Kidney glomerular epithelial cell (primary cell): ENCODE measurements at regions not wholly inside any gene's neighbourhood (a gene's known extent, or its start where the extent isn't known, plus 50 kb on each side); places are given as distances from the start of the nearest gene placed in this dataset.
"Not testable (repeated sequence)": the region's sequence is repeated elsewhere in the genome, so short reads cannot be mapped to it uniquely, and the experiment has no call there.

Experiments
- DNase-seq: peaks from one replicate; lab custom pipeline; 2025; lab: John Stamatoyannopoulos, UW

DNA sequence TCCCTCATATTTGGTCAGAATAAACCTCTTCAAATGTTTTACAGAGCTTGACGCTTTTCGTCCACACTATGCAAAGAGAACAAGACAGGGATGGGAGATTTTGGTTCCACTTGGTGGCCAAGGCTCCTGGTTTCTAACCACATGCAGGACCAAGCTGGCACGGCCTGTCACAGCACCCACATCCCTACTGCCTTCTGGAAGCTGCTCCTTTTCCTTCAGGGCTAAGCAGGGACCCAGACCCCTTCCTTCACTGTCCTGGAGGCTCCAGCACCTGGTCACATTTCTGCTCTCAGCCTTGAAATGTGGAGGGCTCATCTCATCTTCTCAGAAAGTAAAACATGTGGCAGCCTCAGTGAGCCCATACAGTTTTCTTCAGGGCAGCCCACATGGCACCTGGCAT, 50.4 kb upstream of the ARHGEF7 start:
- DNase-seq, result no peak

- no peak for DNase-seq
These were observed 52.1 kb upstream of the ARHGEF7 start for GRCh38 chr13:111062966-111063365.

DNA sequence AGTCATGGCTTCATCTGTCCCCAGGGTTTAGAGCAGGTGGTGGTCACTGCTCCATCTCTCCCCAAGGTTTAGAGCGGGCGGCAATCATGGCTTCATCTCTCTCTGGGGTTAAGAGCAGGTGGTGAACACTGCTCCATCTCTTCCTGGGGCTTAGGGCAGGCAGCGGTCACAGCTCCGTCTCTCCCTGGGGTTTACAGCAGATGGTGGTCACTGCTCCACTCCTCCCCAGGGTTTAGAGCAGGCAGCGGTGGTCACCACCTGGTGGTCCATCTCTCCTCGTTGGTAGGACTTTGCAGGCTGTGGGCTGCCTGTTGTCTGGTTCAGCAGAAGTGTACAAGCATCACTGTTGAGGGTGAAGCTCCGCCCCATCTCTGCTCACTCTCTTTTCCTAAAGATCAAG, 52.8 kb upstream of the ARHGEF7 start:
- no peak for DNase-seq

GRCh38 chr13:111061358-111062045, 53.6 kb upstream of the ARHGEF7 start:
- DNase-seq, result no peak

GRCh38 chr13:111060237-111060919, 54.7 kb upstream of the ARHGEF7 start:
- no peak for DNase-seq

GRCh38 chr13:111058796-111059506, 56.2 kb upstream of the ARHGEF7 start:
- DNase-seq, result no peak

GRCh38 chr13:111058339-111058738, 56.8 kb upstream of the ARHGEF7 start:
- DNase-seq, result not testable (repeated sequence)

- not testable (repeated sequence) for DNase-seq
These were observed 63.3 kb upstream of the ARHGEF7 start for GRCh38 chr13:111051726-111052232.

GRCh38 chr13:111051041-111051725, 63.9 kb upstream of the ARHGEF7 start:
- no peak for DNase-seq

- no peak for DNase-seq
These were observed 64.6 kb upstream of the ARHGEF7 start for GRCh38 chr13:111050539-111050879.

- DNase-seq, result no peak
These were observed 65.1 kb upstream of the ARHGEF7 start for GRCh38 chr13:111049791-111050538.

GRCh38 chr13:111048387-111048786, 66.7 kb upstream of the ARHGEF7 start:
- DNase-seq, result no peak

- no peak for DNase-seq
These were observed 67.8 kb upstream of the ARHGEF7 start for GRCh38 chr13:111047326-111047725.

GRCh38 chr13:111046590-111047141, 68.4 kb upstream of the ARHGEF7 start:
- DNase-seq, result no peak

DNA sequence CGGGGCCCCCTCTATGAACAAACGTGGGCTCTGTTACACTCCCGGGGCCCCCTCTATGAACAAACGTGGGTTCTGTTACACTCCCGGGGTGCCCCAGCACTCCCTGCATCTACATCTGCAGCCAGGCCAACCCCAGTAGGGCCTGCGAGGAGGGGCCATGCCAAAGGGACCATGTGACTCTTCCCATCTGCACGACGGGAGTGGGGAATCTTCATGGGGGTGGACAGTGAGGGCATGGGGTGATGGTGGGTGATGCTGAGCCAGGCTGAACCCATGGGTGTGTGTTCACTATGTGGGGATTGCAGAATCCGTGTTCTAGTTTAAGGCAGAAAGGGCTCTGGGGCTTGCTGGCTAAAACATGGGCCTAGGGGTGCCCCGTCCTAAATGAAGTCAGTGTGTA, 69.9 kb upstream of the ARHGEF7 start:
- DNase-seq, result no peak

GRCh38 chr13:111044087-111044830, 70.9 kb upstream of the ARHGEF7 start:
- no peak for DNase-seq

- DNase-seq, result no peak
These were observed 71.5 kb upstream of the ARHGEF7 start for GRCh38 chr13:111043575-111043982.

DNA sequence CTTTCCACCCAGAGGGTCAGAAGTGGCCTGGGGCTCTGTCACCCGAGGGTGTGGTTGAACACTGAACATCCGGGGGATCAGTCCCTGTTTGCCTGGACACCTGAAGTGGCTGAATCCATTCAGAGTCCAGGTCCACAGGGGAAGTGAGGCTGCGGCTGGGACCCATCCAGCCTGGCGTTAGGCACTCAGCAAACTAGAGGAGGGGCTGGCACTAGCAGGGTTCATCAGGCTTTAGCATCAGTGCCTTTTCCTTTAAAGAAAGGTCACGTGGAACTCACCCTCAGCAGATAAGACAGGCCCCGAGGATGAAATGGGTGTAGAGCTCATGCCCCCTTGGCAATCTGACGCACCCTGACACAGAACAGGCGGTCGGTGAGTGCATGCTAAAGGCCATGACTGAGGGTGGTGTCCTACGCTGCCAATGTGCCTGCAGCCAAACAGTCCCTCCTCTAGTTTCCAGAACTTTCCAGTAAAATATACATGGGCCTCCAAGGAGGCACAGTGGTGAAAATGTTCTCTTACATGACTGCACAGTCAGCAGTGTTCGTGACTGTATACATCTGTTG, 72.4 kb upstream of the ARHGEF7 start:
- DNase-seq, result no peak

- no peak for DNase-seq
These were observed 74.3 kb upstream of the ARHGEF7 start for GRCh38 chr13:111040830-111041229.

DNA sequence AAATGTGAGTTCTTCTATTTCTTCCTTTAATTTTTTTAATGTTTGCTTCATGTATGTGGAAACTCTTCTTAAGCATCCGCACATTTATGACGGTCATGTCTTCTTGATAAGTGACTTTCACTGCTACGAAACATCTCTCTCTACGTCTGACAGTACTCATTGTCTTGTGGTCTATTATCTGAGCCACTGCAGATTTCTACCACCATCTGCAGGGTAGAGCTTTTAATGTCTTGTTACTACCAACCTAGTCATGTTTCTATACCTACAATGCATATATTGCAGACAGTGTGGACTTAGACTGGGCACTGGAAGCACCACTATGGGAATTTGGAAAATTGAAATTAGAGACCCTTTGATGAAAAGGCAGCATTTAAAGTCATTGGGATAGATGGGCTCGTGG, 75.4 kb upstream of the ARHGEF7 start:
- no peak for DNase-seq
